Prostate gland (tissue), 2 donors: ENCODE measurements at regions not wholly inside any gene's neighbourhood (a gene's known extent, or its start where the extent isn't known, plus 50 kb on each side); places are given as distances from the start of the nearest gene placed in this dataset.
"Not testable (repeated sequence)": the region's sequence is repeated elsewhere in the genome, so short reads cannot be mapped to it uniquely, and the experiment has no call there.

ENCODE experiments used
- POLR2A ChIP-seq: fragments of 450-650 bp; IDR thresholded peaks from one replicate; pipeline ENCODE4 v1.6.1; 2016; ENCODE audit warnings: antibody characterized with exemption, mild to moderate bottlenecking
- POLR2AphosphoS5 ChIP-seq: sonication (generic); formaldehyde crosslinking; IDR thresholded peaks from one replicate; pipeline ENCODE4 v1.6.1; 2017; ENCODE audit warnings: antibody characterized with exemption
- TF ChIP-seq, protein P1 (sequence below), 4 experiments: fragments of 200-600 bp in 2 of 4; fragments of 450-650 bp in 2 of 4; sonication (generic) in 2 of 4; IDR thresholded peaks; 1 replicate in 3 of 4; 2 replicates in 1 of 4; pipeline ENCODE4 v1.5.1; 2016 to 2019; ENCODE audit warnings: antibody characterized with exemption in 4 of 4, mild to moderate bottlenecking in 2 of 4, moderate library complexity in 2 of 4

DNA sequence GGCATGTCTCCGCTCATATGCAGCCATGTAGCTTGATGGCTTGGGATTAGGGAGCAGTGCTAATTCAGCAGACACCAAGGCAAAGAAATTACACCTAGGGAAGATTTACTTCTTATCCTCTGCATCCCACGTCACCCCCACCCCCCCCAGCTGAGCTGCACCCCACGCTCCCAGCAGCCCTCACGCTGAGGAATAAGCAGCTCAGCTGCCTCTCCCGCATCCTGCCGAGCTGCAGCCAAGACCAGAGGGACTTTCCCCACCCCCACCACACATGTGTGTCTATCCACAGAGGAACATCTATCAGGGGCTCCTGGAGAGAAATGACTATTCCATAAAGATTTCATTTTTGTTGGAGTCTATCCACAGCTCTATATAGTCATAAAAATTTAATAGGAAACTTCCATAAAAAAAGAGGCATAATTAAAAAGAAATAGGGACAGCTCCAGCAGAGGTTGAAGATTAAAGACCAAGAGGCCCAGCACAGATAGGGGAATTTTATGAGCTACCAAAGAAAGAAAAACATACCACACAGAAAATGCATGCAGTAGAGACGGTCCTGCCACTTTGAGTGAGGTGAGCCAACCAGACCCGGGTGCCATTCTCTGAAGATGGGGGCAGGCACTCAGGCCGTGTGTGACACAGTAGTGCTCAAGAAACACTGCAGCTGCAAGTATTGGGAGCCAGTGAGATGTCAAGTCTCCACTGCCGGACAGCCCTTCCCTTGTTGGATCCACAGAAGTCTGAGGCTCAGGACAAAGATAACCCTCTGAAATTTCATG lies 274.8 kb downstream of the BCL2L11 start:
- TF ChIP-seq, protein P1, sequence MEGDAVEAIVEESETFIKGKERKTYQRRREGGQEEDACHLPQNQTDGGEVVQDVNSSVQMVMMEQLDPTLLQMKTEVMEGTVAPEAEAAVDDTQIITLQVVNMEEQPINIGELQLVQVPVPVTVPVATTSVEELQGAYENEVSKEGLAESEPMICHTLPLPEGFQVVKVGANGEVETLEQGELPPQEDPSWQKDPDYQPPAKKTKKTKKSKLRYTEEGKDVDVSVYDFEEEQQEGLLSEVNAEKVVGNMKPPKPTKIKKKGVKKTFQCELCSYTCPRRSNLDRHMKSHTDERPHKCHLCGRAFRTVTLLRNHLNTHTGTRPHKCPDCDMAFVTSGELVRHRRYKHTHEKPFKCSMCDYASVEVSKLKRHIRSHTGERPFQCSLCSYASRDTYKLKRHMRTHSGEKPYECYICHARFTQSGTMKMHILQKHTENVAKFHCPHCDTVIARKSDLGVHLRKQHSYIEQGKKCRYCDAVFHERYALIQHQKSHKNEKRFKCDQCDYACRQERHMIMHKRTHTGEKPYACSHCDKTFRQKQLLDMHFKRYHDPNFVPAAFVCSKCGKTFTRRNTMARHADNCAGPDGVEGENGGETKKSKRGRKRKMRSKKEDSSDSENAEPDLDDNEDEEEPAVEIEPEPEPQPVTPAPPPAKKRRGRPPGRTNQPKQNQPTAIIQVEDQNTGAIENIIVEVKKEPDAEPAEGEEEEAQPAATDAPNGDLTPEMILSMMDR (IDR thresholded peaks at IDR 0.05), result not testable (repeated sequence)
- TF ChIP-seq POLR2A, POLR2AphosphoS5: not testable (repeated sequence)
